ENCODE measurements at regions not wholly inside any gene's neighbourhood (a gene's known extent, or its start where the extent isn't known, plus 50 kb on each side); places are given as distances from the start of the nearest gene placed in this dataset.
A peak's percentile ranks its signal among the peaks of the same experiment; 100 is the strongest.

- TF ChIP-seq CTCF (conservative IDR thresholded peaks at IDR 0.05; ENCODE audit: low read depth, low read length): peak; percentile 51
- DNase-seq (ENCODE audit: low read depth): no peak
- no peak overlapping the region for H3K4me3 ChIP-seq (ENCODE audit: low read length)
Observed at GRCh38 chr13:84574851-84575250, 692.6 kb upstream of the SLITRK1 start.

- TF ChIP-seq CTCF (conservative IDR thresholded peaks at IDR 0.05; ENCODE audit: low read depth, low read length): no peak
Observed at GRCh38 chr13:84571264-84571663, 689.0 kb upstream of the SLITRK1 start.

GRCh38 chr13:84570831-84571230 is 688.6 kb upstream of the SLITRK1 start:
- DNase-seq (ENCODE audit: low read depth): no peak
- no peak overlapping the region for H3K4me3 ChIP-seq (ENCODE audit: low read length)
- no peak for TF ChIP-seq CTCF (conservative IDR thresholded peaks at IDR 0.05; ENCODE audit: low read depth, low read length)

More at GRCh38 chr13:84571264-84571663, 689.0 kb upstream of the SLITRK1 start:
- no peak for DNase-seq (ENCODE audit: low read depth)
- H3K4me3 ChIP-seq (ENCODE audit: low read length): no peak overlapping the region

GRCh38 chr13:84569366-84569765 is 687.1 kb upstream of the SLITRK1 start:
- no peak for TF ChIP-seq CTCF (conservative IDR thresholded peaks at IDR 0.05; ENCODE audit: low read depth, low read length)
- no peak overlapping the region for H3K4me3 ChIP-seq (ENCODE audit: low read length)
- DNase-seq (ENCODE audit: low read depth): no peak

GRCh38 chr13:84567848-84568247 is 685.6 kb upstream of the SLITRK1 start:
- no peak overlapping the region for H3K4me3 ChIP-seq (ENCODE audit: low read length)
- TF ChIP-seq CTCF (conservative IDR thresholded peaks at IDR 0.05; ENCODE audit: low read depth, low read length): no peak
- DNase-seq (ENCODE audit: low read depth): no peak

GRCh38 chr13:84566780-84567179 is 684.5 kb upstream of the SLITRK1 start:
- no peak for DNase-seq (ENCODE audit: low read depth)
- no peak for TF ChIP-seq CTCF (conservative IDR thresholded peaks at IDR 0.05; ENCODE audit: low read depth, low read length)
- H3K4me3 ChIP-seq (ENCODE audit: low read length): no peak overlapping the region

GRCh38 chr13:84563611-84564010 is 681.3 kb upstream of the SLITRK1 start:
- TF ChIP-seq CTCF (conservative IDR thresholded peaks at IDR 0.05; ENCODE audit: low read depth, low read length): no peak
- DNase-seq (ENCODE audit: low read depth): no peak
- H3K4me3 ChIP-seq (ENCODE audit: low read length): no peak overlapping the region

Measured in retinal pigment epithelial cell (primary cell).